Neutrophil (primary cell): ENCODE measurements at regions not wholly inside any gene's neighbourhood (a gene's known extent, or its start where the extent isn't known, plus 50 kb on each side); places are given as distances from the start of the nearest gene placed in this dataset.

ENCODE experiments used
- H3K27ac ChIP-seq: fragments of 200-600 bp; sonication (generic); 2 replicates; pipeline ENCODE4 v1.5.1; 2016; ENCODE audit warnings: mild to moderate bottlenecking, moderate library complexity
- H3K27me3 ChIP-seq: fragments of 200-600 bp; sonication (generic); 2 replicates; pipeline ENCODE4 v1.6.0; 2016; ENCODE audit warnings: mild to moderate bottlenecking
- H3K36me3 ChIP-seq: fragments of 200-600 bp; sonication (generic); 2 replicates; pipeline ENCODE4 v1.5.1; 2017
- H3K4me1 ChIP-seq, 2 experiments: fragments of 200-600 bp in 1 of 2; sonication (generic) in 1 of 2; 1 replicate in 1 of 2; 2 replicates in 1 of 2; pipeline versions ENCODE4 v1.5.1 to v1.6.1; 2013 to 2016; ENCODE audit warnings: low read depth in 1 of 2, low read length in 1 of 2, mild to moderate bottlenecking in 1 of 2, moderate library complexity in 1 of 2; ENCODE audit not compliant: control insufficient read depth in 1 of 2, insufficient read depth in 1 of 2
- H3K4me3 ChIP-seq, 2 experiments: fragments of 200-600 bp in 1 of 2; sonication (generic) in 1 of 2; 1 replicate in 1 of 2; 2 replicates in 1 of 2; pipeline ENCODE4 v1.5.1; 2013 to 2016; ENCODE audit warnings: low read depth in 1 of 2, low read length in 1 of 2, mild to moderate bottlenecking in 1 of 2, moderate library complexity in 1 of 2
- H3K9me3 ChIP-seq: fragments of 200-600 bp; sonication (generic); 2 replicates; pipeline ENCODE4 v1.5.1; 2016
- TF ChIP-seq, protein P1 (sequence below): fragments of 200-600 bp; sonication (generic); IDR thresholded peaks from 2 replicates; pipeline ENCODE4 v1.5.1; 2016; ENCODE audit warnings: antibody characterized with exemption

DNA sequence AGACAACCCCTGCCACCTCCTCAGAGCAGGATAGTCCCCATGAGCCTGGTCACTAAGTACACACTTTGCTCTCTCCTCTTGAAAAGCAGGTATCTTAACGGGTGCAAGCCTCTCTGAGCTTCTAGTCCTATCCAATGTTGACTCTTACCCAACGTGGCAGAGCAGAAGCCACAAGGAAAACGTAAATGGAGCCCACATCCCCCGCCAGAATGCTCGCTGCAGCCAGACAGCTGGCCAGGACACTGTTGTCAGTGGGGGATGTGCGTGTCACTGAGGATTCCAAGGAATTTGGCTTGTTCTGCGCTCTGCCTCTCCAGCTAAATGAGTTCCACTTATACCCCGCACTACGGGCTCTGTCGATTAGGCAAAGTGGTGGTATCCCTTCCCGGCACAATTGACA, 67.8 kb upstream of the IGF1R start:
- TF ChIP-seq, protein P1, sequence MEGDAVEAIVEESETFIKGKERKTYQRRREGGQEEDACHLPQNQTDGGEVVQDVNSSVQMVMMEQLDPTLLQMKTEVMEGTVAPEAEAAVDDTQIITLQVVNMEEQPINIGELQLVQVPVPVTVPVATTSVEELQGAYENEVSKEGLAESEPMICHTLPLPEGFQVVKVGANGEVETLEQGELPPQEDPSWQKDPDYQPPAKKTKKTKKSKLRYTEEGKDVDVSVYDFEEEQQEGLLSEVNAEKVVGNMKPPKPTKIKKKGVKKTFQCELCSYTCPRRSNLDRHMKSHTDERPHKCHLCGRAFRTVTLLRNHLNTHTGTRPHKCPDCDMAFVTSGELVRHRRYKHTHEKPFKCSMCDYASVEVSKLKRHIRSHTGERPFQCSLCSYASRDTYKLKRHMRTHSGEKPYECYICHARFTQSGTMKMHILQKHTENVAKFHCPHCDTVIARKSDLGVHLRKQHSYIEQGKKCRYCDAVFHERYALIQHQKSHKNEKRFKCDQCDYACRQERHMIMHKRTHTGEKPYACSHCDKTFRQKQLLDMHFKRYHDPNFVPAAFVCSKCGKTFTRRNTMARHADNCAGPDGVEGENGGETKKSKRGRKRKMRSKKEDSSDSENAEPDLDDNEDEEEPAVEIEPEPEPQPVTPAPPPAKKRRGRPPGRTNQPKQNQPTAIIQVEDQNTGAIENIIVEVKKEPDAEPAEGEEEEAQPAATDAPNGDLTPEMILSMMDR = no peak
- Histone ChIP-seq H3K4me1 (no peaks in the 10 kb centered on the region), H3K4me3 (no peak overlapping the region), H3K27me3 (peaks cover 75% of the 10 kb centered on the region), H3K27ac (no peak overlapping the region), H3K36me3 (no peaks in the 10 kb centered on the region), H3K9me3 (no peaks in the 10 kb centered on the region)

DNA sequence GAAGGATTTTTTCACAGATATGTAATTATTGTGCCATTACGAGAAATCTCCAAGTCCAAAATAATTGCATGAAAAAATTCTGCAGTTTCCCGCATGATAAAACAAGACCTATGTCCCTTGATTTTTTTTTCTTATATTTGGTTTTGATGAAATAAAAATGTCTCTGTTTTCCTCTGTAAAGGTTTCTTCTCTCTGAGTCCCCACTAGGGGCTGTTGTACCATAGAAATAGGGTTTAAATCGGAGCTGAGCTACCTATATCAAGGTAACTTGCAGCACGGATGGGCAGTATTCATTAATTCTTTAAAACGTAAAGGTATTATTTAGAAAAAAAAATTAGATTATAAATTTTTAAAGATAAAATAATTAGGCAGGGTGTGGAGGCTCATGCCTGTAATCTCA, 66.6 kb upstream of the IGF1R start:
- H3K9me3 ChIP-seq = no peaks in the 10 kb centered on the region
- no peak overlapping the region for H3K4me3 ChIP-seq
- no peaks in the 10 kb centered on the region for H3K36me3 ChIP-seq
- no peaks in the 10 kb centered on the region for H3K4me1 ChIP-seq
- peaks cover 77% of the 10 kb centered on the region for H3K27me3 ChIP-seq
- H3K27ac ChIP-seq = no peak overlapping the region
- TF ChIP-seq, protein P1 = no peak

GRCh38 chr15:98582900-98583554, 65.3 kb upstream of the IGF1R start:
- Histone ChIP-seq H3K4me1 (no peaks in the 10 kb centered on the region), H3K27me3 (peaks cover 85% of the 10 kb centered on the region), H3K4me3 (no peak overlapping the region), H3K9me3 (no peaks in the 10 kb centered on the region), H3K27ac (no peak overlapping the region), H3K36me3 (no peaks in the 10 kb centered on the region)
- TF ChIP-seq, protein P1 = no peak

DNA sequence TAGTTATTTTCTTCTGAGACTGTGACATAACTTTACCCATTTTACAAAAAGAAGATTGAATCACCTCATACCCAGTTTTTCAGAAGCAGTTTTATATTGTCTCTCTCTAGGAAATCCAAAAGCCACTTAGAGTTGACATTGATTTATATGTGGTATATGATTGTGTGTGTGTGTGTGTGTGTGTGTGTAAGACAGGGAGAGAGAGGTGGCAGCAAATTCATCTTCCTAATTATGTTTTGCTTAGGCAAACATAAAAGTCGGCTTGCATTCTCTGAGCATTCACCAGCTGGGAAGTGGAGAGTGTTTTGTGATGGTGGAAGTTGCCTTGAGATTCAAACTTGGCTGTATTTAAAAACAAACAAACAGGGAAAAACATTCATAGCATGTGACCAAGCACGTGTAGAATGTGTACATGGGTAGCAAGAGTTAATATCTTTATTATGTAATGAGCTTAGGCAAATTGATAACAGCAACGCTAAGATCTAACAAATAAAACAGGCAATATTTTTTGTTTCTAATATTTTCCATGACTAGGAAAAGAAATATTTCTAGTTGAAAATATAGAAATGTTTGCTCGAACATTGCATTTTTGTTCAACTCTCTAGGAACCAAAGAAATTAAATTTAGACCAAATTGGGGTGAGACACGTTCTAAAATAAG, 64.4 kb upstream of the IGF1R start:
- Histone ChIP-seq H3K9me3 (no peaks in the 10 kb centered on the region), H3K27me3 (peaks cover 87% of the 10 kb centered on the region), H3K4me3 (no peak overlapping the region), H3K27ac (no peak overlapping the region), H3K36me3 (no peaks in the 10 kb centered on the region), H3K4me1 (no peaks in the 10 kb centered on the region)
- TF ChIP-seq, protein P1 = no peak

DNA sequence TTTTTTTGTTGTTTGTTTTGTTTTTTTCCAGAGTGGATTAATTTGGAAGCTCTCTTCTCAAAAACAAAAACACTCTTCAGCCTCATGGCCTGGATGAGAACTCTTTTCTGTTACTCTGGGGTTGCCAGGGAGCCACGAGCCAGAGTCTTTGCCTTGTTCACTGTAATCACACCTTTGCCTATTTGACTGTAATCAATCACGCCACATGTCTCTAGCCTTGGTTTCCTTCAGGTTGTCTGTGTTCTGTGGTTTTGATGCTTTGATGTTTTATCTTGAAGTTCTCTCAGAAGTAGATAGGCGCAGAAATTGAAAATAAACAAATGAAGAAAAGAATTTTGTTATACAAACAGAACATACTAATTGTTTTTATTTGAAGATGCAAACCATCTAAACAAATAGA, 62.3 kb upstream of the IGF1R start:
- Histone ChIP-seq H3K36me3 (no peaks in the 10 kb centered on the region), H3K27me3 (peaks cover 99% of the 10 kb centered on the region)
- TF ChIP-seq, protein P1 = no peak

More for the DNA sequence above, 62.3 kb upstream of the IGF1R start:
- Histone ChIP-seq H3K4me1 (no peaks in the 10 kb centered on the region), H3K4me3 (no peak overlapping the region), H3K9me3 (no peaks in the 10 kb centered on the region), H3K27ac (no peak overlapping the region)
